Activated CD8-positive, alpha-beta T cell treated with anti-CD3 and anti-CD28 coated beads for 36 hours (primary cell): ENCODE measurements at regions not wholly inside any gene's neighbourhood (a gene's known extent, or its start where the extent isn't known, plus 50 kb on each side); places are given as distances from the start of the nearest gene placed in this dataset.

Experiments used
- ATAC-seq: fragments of 200-7000 bp; cut with Tn5 transposase; one replicate; pipeline ENCODE4 v1.10.0; 2021; ENCODE audit warnings: mild to moderate bottlenecking, moderate library complexity
- CTCF ChIA-PET: fragments of 350-600 bp; sonication (Branson Sonifier 250); formaldehyde crosslinking; loops from one replicate; lab custom pipeline; 2021; ENCODE audit warnings: antibody characterized with exemption; lab: Charles Lee
- POLR2A ChIA-PET: fragments of 350-600 bp; sonication (Branson Sonifier 250); formaldehyde crosslinking; loops from one replicate; lab custom pipeline; 2021; ENCODE audit warnings: antibody characterized with exemption; lab: Charles Lee
- DNase-seq: peaks from one replicate; pipeline ENCODE4 v3.0.0-alpha.2; 2020
- H3K27ac Mint-ChIP-seq: one replicate; pipeline ENCODE4 v1.8.0; 2021; ENCODE audit warnings: mild to moderate bottlenecking, mixed read lengths
- H3K27me3 Mint-ChIP-seq: one replicate; pipeline ENCODE4 v1.8.0; 2021; ENCODE audit warnings: mixed read lengths
- H3K36me3 Mint-ChIP-seq: one replicate; pipeline ENCODE4 v1.8.0; 2021; ENCODE audit warnings: low read depth, mixed read lengths
- H3K4me1 Mint-ChIP-seq: one replicate; pipeline ENCODE4 v1.8.0; 2021; ENCODE audit warnings: low read depth, mixed read lengths
- H3K4me3 Mint-ChIP-seq: one replicate; pipeline ENCODE4 v1.8.0; 2021; ENCODE audit warnings: mild to moderate bottlenecking, moderate library complexity, mixed read lengths
- H3K9me3 Mint-ChIP-seq: one replicate; pipeline ENCODE4 v1.8.0; 2021; ENCODE audit warnings: mixed read lengths
- intact Hi-C: fragments of 100-400 bp; cut with micrococcal nuclease; formaldehyde crosslinking; loops from one replicate; pipeline ENCODE4 v1.10.0; 2022
- TF ChIP-seq, protein P1 (sequence below): fragments of 200-600 bp; IDR thresholded peaks from one replicate; pipeline ENCODE4 v1.8.0; 2022; ENCODE audit warnings: antibody characterized with exemption, mild to moderate bottlenecking

GRCh38 chr5:10912435-10912834, 151.4 kb upstream of the DAP start:
- ATAC-seq (no peak), DNase-seq (no peak)
- Mint-ChIP-seq H3K9me3 (no peaks in the 10 kb centered on the region), H3K27me3 (peaks cover 7% of the 10 kb centered on the region), H3K36me3 (no peaks in the 10 kb centered on the region), H3K27ac (no peak overlapping the region), H3K4me3 (no peak overlapping the region), H3K4me1 (no peaks in the 10 kb centered on the region)
- TF ChIP-seq, protein P1, sequence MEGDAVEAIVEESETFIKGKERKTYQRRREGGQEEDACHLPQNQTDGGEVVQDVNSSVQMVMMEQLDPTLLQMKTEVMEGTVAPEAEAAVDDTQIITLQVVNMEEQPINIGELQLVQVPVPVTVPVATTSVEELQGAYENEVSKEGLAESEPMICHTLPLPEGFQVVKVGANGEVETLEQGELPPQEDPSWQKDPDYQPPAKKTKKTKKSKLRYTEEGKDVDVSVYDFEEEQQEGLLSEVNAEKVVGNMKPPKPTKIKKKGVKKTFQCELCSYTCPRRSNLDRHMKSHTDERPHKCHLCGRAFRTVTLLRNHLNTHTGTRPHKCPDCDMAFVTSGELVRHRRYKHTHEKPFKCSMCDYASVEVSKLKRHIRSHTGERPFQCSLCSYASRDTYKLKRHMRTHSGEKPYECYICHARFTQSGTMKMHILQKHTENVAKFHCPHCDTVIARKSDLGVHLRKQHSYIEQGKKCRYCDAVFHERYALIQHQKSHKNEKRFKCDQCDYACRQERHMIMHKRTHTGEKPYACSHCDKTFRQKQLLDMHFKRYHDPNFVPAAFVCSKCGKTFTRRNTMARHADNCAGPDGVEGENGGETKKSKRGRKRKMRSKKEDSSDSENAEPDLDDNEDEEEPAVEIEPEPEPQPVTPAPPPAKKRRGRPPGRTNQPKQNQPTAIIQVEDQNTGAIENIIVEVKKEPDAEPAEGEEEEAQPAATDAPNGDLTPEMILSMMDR: no peak
- intact Hi-C loops: no loop called here
- CTCF ChIA-PET: no interaction called here
- POLR2A ChIA-PET: interaction anchor here (0.6 kb wide), 1 partner anchor 9 kb away, joined by 3 read pairs; no protein-coding TSS in a partner anchor

DNA sequence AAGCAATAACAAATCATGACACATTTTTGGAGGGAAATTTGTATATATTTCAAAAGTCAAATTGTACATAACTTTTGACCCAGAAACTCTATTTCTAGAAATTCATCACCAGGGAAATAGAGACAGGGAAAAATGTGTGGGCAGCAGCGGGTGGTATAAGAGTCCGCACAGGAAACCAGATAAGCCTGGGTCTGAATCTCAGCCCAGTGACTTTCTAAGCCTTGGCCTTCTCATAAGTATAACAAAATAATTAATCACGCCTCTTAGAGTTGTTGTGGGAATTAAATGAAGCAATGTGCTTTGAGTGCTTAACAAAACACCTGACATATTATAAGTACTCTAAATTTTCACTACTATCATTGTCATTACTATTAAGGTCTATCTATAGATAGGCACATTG, 149.2 kb upstream of the DAP start:
- no peak for ATAC-seq
- Mint-ChIP-seq H3K36me3 (no peaks in the 10 kb centered on the region), H3K4me1 (no peaks in the 10 kb centered on the region), H3K9me3 (no peaks in the 10 kb centered on the region), H3K27ac (no peak overlapping the region), H3K27me3 (peaks cover 6% of the 10 kb centered on the region), H3K4me3 (no peak overlapping the region)
- intact Hi-C loops: no loop called here
- ChIA-PET CTCF (no interaction called here), POLR2A (no interaction called here)
- TF ChIP-seq, protein P1: no peak
- no peak for DNase-seq

DNA sequence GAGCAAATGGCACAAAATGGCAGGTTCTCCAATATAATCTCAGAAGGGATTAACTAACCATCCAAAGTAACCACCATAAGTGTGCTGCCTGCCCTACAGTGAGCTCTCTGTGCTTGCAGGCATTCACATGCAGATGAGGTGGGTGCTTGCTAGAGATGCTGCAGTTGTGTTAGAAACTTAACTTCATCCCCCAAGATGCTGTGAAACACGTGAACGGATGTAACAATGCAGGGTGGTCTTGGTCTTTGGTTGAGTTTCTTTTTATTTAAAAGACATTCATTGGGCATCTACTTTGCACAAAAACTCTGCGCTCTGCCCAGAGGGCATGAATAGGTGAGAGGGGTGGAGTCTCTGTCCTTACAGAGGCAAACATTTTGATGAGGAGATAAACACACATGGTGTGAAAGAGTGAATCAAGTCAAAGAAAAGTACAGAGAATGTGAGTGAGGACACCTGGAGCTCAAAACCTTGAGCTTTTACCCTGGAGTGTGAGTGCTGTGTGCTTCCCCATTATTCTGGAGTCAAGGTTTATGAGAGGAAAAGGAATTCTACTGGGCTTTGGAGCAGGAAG, 143.9 kb upstream of the DAP start:
- H3K4me3 Mint-ChIP-seq: no peak overlapping the region
- intact Hi-C loops: no loop called here
- H3K27ac Mint-ChIP-seq: no peak overlapping the region
- H3K27me3 Mint-ChIP-seq: peaks cover 6% of the 10 kb centered on the region
- no peaks in the 10 kb centered on the region for H3K4me1 Mint-ChIP-seq
- ATAC-seq (no peak), DNase-seq (no peak)
- TF ChIP-seq, protein P1: no peak
- no peaks in the 10 kb centered on the region for H3K9me3 Mint-ChIP-seq
- H3K36me3 Mint-ChIP-seq: no peaks in the 10 kb centered on the region
- ChIA-PET POLR2A (no interaction called here), CTCF (interaction anchor here (0.8 kb wide), 1 partner anchor 48 kb away, joined by 4 read pairs; no protein-coding TSS in a partner anchor)

- no peaks in the 10 kb centered on the region for H3K9me3 Mint-ChIP-seq
- TF ChIP-seq, protein P1: no peak
- H3K4me1 Mint-ChIP-seq: no peaks in the 10 kb centered on the region
- no peak for DNase-seq
- intact Hi-C loops: no loop called here
- H3K36me3 Mint-ChIP-seq: no peaks in the 10 kb centered on the region
- ATAC-seq: no peak
- no peak overlapping the region for H3K4me3 Mint-ChIP-seq
- POLR2A ChIA-PET: no interaction called here
- CTCF ChIA-PET: no interaction called here
- H3K27ac Mint-ChIP-seq: no peak overlapping the region
- peaks cover 6% of the 10 kb centered on the region for H3K27me3 Mint-ChIP-seq
These were observed 142.9 kb upstream of the DAP start for GRCh38 chr5:10903786-10904560.

DNA sequence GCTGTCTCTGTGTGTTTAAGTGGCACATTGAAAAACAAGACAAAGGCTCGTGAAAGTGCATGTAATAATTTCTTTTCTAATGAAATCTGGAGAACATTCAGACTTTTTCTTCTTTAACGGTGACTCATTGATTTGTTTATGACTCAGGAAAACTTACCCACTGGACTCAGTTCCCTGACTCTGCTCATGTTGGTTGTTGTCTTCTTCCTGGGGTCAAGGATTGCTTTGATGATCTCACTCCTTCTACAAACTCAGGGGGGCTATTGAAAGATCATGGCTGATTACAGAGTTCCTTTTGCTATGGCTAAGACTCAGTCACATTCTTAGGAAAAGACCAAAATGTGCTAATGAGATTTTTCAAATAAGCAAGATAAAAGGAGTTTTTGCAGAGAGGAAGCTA, 141.1 kb upstream of the DAP start:
- Mint-ChIP-seq H3K27me3 (peaks cover 6% of the 10 kb centered on the region), H3K36me3 (no peaks in the 10 kb centered on the region), H3K9me3 (no peaks in the 10 kb centered on the region), H3K4me3 (no peak overlapping the region), H3K27ac (no peak overlapping the region), H3K4me1 (no peaks in the 10 kb centered on the region)
- ChIA-PET CTCF (no interaction called here), POLR2A (no interaction called here)
- no peak for ATAC-seq
- TF ChIP-seq, protein P1: no peak
- intact Hi-C loops: no loop called here
- no peak for DNase-seq
